ENCODE measurements at regions not wholly inside any gene's neighbourhood (a gene's known extent, or its start where the extent isn't known, plus 50 kb on each side); places are given as distances from the start of the nearest gene placed in this dataset.

DNA sequence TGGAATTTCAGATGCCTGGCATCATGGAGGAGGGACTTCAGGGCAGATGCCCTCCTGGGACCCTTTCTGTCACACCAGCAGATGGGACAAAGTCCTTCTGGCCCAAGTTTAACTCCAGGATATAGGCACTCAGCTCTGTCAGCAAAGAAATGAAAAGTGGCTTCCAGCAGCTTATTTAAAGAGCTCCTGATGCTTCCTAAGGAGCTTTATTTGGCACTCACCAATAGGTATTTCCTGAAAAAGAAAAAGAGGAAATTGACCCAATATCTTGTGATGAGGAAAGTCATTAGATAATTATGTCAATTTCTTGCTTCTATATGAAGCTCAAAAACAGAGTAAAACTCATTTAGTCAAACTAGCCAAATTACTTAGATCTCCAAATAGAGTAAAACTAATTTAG lies 224.6 kb downstream of the RAP2A start:
- ATAC-seq: no peak
- TF ChIP-seq ZNF70 (CRISPR knock-in tag; IDR thresholded peaks at IDR 0.05) (no peak), GLIS3 (CRISPR knock-in tag; IDR thresholded peaks at IDR 0.05) (no peak), PPARA (CRISPR knock-in tag; IDR thresholded peaks at IDR 0.05; ENCODE audit: borderline replicate concordance) (no peak), RARB (CRISPR knock-in tag; IDR thresholded peaks at IDR 0.05) (no peak), ZC3H10 (CRISPR knock-in tag; IDR thresholded peaks at IDR 0.05) (no peak), ZNF8 (CRISPR knock-in tag; IDR thresholded peaks at IDR 0.05) (no peak), CSDC2 (CRISPR knock-in tag; IDR thresholded peaks at IDR 0.05) (no peak), TCF4 (CRISPR knock-in tag; IDR thresholded peaks at IDR 0.05; ENCODE audit: borderline replicate concordance) (no peak), ZNF565 (CRISPR knock-in tag; conservative IDR thresholded peaks at IDR 0.05; ENCODE audit: low read depth) (no peak), BACH2 (CRISPR knock-in tag; IDR thresholded peaks at IDR 0.05; ENCODE audit: borderline replicate concordance) (no peak), POU6F1 (CRISPR knock-in tag; IDR thresholded peaks at IDR 0.05; ENCODE audit: borderline replicate concordance, low read depth) (no peak), CREB5 (CRISPR knock-in tag; IDR thresholded peaks at IDR 0.05; ENCODE audit: low read depth) (no peak), TOX (CRISPR knock-in tag; IDR thresholded peaks at IDR 0.05; ENCODE audit: borderline replicate concordance) (no peak)
- TF ChIP-seq, protein P1, sequence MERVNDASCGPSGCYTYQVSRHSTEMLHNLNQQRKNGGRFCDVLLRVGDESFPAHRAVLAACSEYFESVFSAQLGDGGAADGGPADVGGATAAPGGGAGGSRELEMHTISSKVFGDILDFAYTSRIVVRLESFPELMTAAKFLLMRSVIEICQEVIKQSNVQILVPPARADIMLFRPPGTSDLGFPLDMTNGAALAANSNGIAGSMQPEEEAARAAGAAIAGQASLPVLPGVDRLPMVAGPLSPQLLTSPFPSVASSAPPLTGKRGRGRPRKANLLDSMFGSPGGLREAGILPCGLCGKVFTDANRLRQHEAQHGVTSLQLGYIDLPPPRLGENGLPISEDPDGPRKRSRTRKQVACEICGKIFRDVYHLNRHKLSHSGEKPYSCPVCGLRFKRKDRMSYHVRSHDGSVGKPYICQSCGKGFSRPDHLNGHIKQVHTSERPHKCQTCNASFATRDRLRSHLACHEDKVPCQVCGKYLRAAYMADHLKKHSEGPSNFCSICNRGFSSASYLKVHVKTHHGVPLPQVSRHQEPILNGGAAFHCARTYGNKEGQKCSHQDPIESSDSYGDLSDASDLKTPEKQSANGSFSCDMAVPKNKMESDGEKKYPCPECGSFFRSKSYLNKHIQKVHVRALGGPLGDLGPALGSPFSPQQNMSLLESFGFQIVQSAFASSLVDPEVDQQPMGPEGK (CRISPR knock-in tag; IDR thresholded peaks at IDR 0.05; ENCODE audit: borderline replicate concordance): no peak
- TF ChIP-seq, protein P2, sequence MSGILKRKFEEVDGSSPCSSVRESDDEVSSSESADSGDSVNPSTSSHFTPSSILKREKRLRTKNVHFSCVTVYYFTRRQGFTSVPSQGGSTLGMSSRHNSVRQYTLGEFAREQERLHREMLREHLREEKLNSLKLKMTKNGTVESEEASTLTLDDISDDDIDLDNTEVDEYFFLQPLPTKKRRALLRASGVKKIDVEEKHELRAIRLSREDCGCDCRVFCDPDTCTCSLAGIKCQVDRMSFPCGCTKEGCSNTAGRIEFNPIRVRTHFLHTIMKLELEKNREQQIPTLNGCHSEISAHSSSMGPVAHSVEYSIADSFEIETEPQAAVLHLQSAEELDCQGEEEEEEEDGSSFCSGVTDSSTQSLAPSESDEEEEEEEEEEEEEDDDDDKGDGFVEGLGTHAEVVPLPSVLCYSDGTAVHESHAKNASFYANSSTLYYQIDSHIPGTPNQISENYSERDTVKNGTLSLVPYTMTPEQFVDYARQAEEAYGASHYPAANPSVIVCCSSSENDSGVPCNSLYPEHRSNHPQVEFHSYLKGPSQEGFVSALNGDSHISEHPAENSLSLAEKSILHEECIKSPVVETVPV (CRISPR knock-in tag; IDR thresholded peaks at IDR 0.05): no peak

DNA sequence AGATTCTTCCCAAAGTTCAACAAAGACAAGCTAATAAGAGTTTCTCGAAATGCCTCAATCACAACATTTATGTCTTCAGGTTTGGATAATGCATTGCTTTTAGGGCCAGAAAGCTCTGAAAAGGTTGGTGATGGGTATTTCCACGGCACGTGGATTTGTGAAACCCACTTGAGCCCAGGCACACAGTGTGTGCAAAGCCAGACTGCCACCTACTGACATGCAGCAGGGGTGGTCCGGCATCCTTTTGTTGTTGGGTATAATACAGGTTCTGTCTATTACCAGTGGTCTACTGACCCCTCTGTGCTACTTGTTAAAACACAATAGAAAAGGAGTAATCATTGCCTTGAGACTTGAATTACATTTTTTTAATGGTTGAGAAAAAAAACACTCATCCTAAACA lies 225.6 kb downstream of the RAP2A start:
- no peak for TF ChIP-seq TOX (CRISPR knock-in tag; IDR thresholded peaks at IDR 0.05; ENCODE audit: borderline replicate concordance)
- TF ChIP-seq ZNF565 (CRISPR knock-in tag; conservative IDR thresholded peaks at IDR 0.05; ENCODE audit: low read depth): no peak
- TF ChIP-seq ISL1 (CRISPR knock-in tag; IDR thresholded peaks at IDR 0.05): no peak
- TF ChIP-seq ARNTL (CRISPR knock-in tag; IDR thresholded peaks at IDR 0.05; ENCODE audit: borderline replicate concordance, low read depth): no peak
- TF ChIP-seq POU6F1 (CRISPR knock-in tag; IDR thresholded peaks at IDR 0.05; ENCODE audit: borderline replicate concordance, low read depth): no peak
- no peak for TF ChIP-seq BACH2 (CRISPR knock-in tag; IDR thresholded peaks at IDR 0.05; ENCODE audit: borderline replicate concordance)
- TF ChIP-seq ZNF8 (CRISPR knock-in tag; IDR thresholded peaks at IDR 0.05): no peak
- no peak for TF ChIP-seq ZFP30 (CRISPR knock-in tag; IDR thresholded peaks at IDR 0.05)
- TF ChIP-seq PPARA (CRISPR knock-in tag; IDR thresholded peaks at IDR 0.05; ENCODE audit: borderline replicate concordance): no peak
- no peak for TF ChIP-seq ESRRG (CRISPR knock-in tag; IDR thresholded peaks at IDR 0.05)
- no peak for TF ChIP-seq ZC3H10 (CRISPR knock-in tag; IDR thresholded peaks at IDR 0.05)
- no peak for TF ChIP-seq CREB5 (CRISPR knock-in tag; IDR thresholded peaks at IDR 0.05; ENCODE audit: low read depth)
- TF ChIP-seq, protein P2 (CRISPR knock-in tag; IDR thresholded peaks at IDR 0.05): no peak
- TF ChIP-seq, protein P1 (CRISPR knock-in tag; IDR thresholded peaks at IDR 0.05; ENCODE audit: borderline replicate concordance): no peak
- peak; percentile 85 for ATAC-seq

Measured in SK-N-SH treated with all-trans-retinoic acid at 6 μM for 48 hours (cell line).